GM12878 (cell line): ENCODE measurements at regions not wholly inside any gene's neighbourhood (a gene's known extent, or its start where the extent isn't known, plus 50 kb on each side); places are given as distances from the start of the nearest gene placed in this dataset.
"Not testable (repeated sequence)": the region's sequence is repeated elsewhere in the genome, so short reads cannot be mapped to it uniquely, and the experiment has no call there.

Experiments
- ATAC-seq: fragments of 200-7000 bp; cut with Tn5 transposase; 3 replicates; pipeline ENCODE4 v1.9.1; 2020; ENCODE audit warnings: mild to moderate bottlenecking, moderate library complexity
- BruUV-seq: library from RNA; stranded (reverse); fragments of 400-500 nt; replicated peaks from 2 replicates; lab custom pipeline; 2021; lab: Mats Ljungman, UMichigan
- CTCF ChIA-PET: fragments of 300-600 bp; sonication (Branson Sonifier 250); formaldehyde crosslinking; extraction: SDS; loops from one replicate; lab custom pipeline; 2021; ENCODE audit warnings: inconsistent platforms; lab: Yijun Ruan, JAX
- POLR2A ChIA-PET: fragments of 350-600 bp; formaldehyde crosslinking; extraction: SDS; loops from one replicate; lab custom pipeline; 2021; ENCODE audit warnings: inconsistent platforms; lab: Charles Lee
- RAD21 ChIA-PET: fragments of 300-600 bp; sonication (Branson Sonifier 250); formaldehyde crosslinking; loops from one replicate; lab custom pipeline; 2023; ENCODE audit warnings: antibody characterized with exemption; ENCODE audit not compliant: unreplicated experiment; lab: Charles Lee
- SMC1A ChIA-PET: fragments of 300-600 bp; sonication (Branson Sonifier 250); formaldehyde crosslinking; loops from one replicate; lab custom pipeline; 2023; ENCODE audit not compliant: unreplicated experiment, uncharacterized antibody; lab: Charles Lee
- DNase-seq: peaks from one replicate; pipeline ENCODE4 v3.0.0-alpha.2; 2011; ENCODE audit warnings: low read depth, low spot score
- FAIRE-seq: peaks from 3 replicates; lab custom pipeline; 2011; peaks lifted over from hg19 to GRCh38; lab: Jason Lieb, UNC
- H2AFZ ChIP-seq: 2 replicates; pipeline ENCODE4 v1.6.0; 2011; ENCODE audit warnings: low read depth, low read length, control low read depth; ENCODE audit not compliant: control insufficient read depth
- H3K27ac ChIP-seq: 2 replicates; pipeline ENCODE4 v1.5.1; 2011; ENCODE audit warnings: control low read depth; ENCODE audit not compliant: control insufficient read depth, insufficient read depth
- H3K27me3 ChIP-seq, 2 experiments: replicated peaks in 1 of 2; 2 replicates each; pipeline versions ENCODE4 v1.6.0 to v1.6.1; 2011; ENCODE audit warnings: low read length in 1 of 2; ENCODE audit not compliant: control insufficient read depth in 2 of 2, insufficient read depth in 2 of 2
- H3K36me3 ChIP-seq, 2 experiments: 2 replicates each; pipeline ENCODE4 v1.5.1; 2011; ENCODE audit warnings: low read length in 1 of 2; ENCODE audit not compliant: control insufficient read depth in 2 of 2, insufficient read depth in 2 of 2
- H3K4me1 ChIP-seq: 2 replicates; pipeline ENCODE4 v1.6.1; 2011; ENCODE audit warnings: mild to moderate bottlenecking, low read length, moderate library complexity, mixed read lengths; ENCODE audit not compliant: control insufficient read depth, insufficient read depth
- H3K4me2 ChIP-seq: 2 replicates; pipeline ENCODE4 v1.6.0; 2011; ENCODE audit warnings: control low read depth; ENCODE audit not compliant: control insufficient read depth, insufficient read depth
- H3K4me3 ChIP-seq: fragments of 200-600 bp; sonication (generic); 2 replicates; pipeline ENCODE4 v1.5.1; 2016
- H3K79me2 ChIP-seq: 2 replicates; pipeline ENCODE4 v1.6.0; 2011; ENCODE audit warnings: low read length; ENCODE audit not compliant: control insufficient read depth, insufficient read depth
- H3K9ac ChIP-seq: 2 replicates; pipeline ENCODE4 v1.8.0; 2011; ENCODE audit warnings: low read length, control low read depth, mixed read lengths; ENCODE audit not compliant: control insufficient read depth, insufficient read depth
- H3K9me3 ChIP-seq: replicated peaks from 3 replicates; pipeline ENCODE4 v1.5.1; 2011; ENCODE audit warnings: mild to moderate bottlenecking, low read length; ENCODE audit not compliant: control insufficient read depth, insufficient read depth
- H4K20me1 ChIP-seq: 2 replicates; pipeline ENCODE4 v1.6.0; 2011; ENCODE audit not compliant: control insufficient read depth, insufficient read depth
- WGBS: methylation state at CpG from one replicate; pipeline ENCODE4 v1.1.6; 2016; ENCODE audit warnings: low lambda C conversion rate; ENCODE audit not compliant: insufficient replicate concordance, insufficient coverage; ENCODE audit errors: missing lambda C conversion rate; 5-methylcytosine and 5-hydroxymethylcytosine counted together
- in situ Hi-C: fragments of 300-500 bp; cut with MboI; formaldehyde crosslinking; loops from 9 replicates; pipeline ENCODE4 v1.14.3; 2018; ENCODE audit warnings: mixed read lengths
- intact Hi-C: fragments of 100-400 bp; cut with micrococcal nuclease; formaldehyde crosslinking; loops from one replicate; pipeline ENCODE4 v1.14.2; 2022; ENCODE audit not compliant: unreplicated experiment

DNA sequence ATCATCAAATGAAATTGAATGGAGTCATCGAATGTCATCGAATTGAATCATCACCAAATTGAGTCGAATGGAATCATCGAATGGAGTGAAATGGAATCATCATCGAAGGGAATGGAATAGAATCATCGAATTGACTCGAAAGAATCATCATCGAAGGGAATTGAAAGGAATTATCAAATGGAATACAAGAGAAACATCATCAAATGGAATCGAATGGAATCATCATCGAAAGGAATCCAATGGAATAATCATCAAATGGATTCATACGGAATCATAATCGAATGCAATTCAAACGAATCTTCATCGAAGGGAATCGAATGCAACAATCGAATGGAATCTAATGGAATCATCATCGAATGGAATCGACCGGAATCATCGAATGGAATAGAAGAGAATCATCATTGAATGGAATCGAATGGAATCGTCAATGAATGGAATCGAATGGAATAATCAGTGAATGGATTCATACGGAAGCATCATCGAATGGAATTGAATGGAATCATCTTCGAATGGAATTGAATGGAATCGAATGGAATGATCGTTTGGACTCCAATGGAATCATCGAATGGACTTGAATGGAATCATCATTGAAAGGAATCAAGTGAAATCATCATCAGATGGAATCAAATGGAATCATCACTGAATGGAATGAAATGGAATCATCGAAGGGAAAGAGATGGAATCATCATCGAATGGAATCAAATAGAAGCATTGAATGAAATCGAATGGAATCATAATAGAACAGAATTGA, 238.2 kb downstream of the SHCBP1 start:
- RAD21 ChIA-PET, H3K4me3 ChIP-seq, H4K20me1 ChIP-seq, POLR2A ChIA-PET, SMC1A ChIA-PET, intact Hi-C loops, H3K9ac ChIP-seq, BruUV-seq, in situ Hi-C loops, H3K27me3 ChIP-seq, H3K4me1 ChIP-seq, H2AFZ ChIP-seq, H3K36me3 ChIP-seq, H3K27ac ChIP-seq, ATAC-seq, DNase-seq, H3K9me3 ChIP-seq, H3K79me2 ChIP-seq, CTCF ChIA-PET, H3K4me2 ChIP-seq, FAIRE-seq: not testable (repeated sequence)
- WGBS = 61% methylated on average over 32 of the region's 32 CpGs

DNA sequence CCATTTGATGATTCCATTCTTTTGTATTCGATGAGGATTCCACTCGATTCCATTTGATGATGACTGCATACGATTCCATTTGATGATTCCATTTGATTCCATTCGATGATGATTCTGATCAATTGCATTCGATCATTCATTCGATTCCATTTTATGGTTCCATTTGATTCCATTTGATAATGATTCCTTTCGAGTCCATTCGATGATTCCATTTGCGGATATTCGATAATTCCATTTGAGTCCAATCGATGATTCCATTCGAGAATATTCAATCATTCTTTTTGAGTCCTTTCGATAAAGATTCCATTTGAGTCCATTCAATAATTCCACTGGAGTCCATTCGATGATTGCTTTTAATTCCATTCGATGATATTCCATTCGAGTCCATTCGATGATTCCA, 239.1 kb downstream of the SHCBP1 start:
- H3K36me3 ChIP-seq, CTCF ChIA-PET, POLR2A ChIA-PET, DNase-seq, FAIRE-seq, RAD21 ChIA-PET, H3K9me3 ChIP-seq, H3K79me2 ChIP-seq, H2AFZ ChIP-seq, H3K27me3 ChIP-seq, H3K4me3 ChIP-seq, H4K20me1 ChIP-seq, H3K9ac ChIP-seq, H3K4me1 ChIP-seq, H3K27ac ChIP-seq, ATAC-seq, in situ Hi-C loops, H3K4me2 ChIP-seq, BruUV-seq, SMC1A ChIA-PET, intact Hi-C loops: not testable (repeated sequence)
- 54% methylated on average over 17 of the region's 17 CpGs for WGBS

DNA sequence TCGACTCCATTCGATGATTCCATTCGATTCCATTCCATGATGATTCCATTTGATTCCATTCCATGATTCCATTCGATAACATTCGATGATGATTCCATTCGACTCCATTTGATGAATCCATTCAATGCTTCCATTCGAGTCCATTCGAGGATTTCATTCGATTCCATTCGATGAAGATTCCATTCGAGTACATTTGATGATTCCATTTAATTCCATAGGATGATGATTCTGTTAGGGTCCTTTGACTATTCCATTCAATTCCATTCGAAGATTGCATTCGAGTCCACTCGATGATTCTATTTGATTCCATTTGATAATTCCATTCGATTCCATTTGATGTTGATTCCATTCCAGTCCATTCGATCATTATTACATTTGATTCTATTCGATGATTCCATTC, 239.8 kb downstream of the SHCBP1 start:
- H3K9ac ChIP-seq, ATAC-seq, CTCF ChIA-PET, H3K9me3 ChIP-seq, H3K27ac ChIP-seq, in situ Hi-C loops, H3K79me2 ChIP-seq, POLR2A ChIA-PET, FAIRE-seq, BruUV-seq, H3K4me1 ChIP-seq, intact Hi-C loops, H3K4me3 ChIP-seq, H2AFZ ChIP-seq, H3K4me2 ChIP-seq, RAD21 ChIA-PET, SMC1A ChIA-PET, H3K27me3 ChIP-seq, H3K36me3 ChIP-seq, H4K20me1 ChIP-seq, DNase-seq: not testable (repeated sequence)
- 39% methylated on average over 17 of the region's 17 CpGs for WGBS
